HepG2 (cell line): ENCODE measurements at regions not wholly inside any gene's neighbourhood (a gene's known extent, or its start where the extent isn't known, plus 50 kb on each side); places are given as distances from the start of the nearest gene placed in this dataset.

Source experiments
- CBX1 ChIP-seq: IDR thresholded peaks from one replicate; pipeline ENCODE4 v1.6.1; 2016; ENCODE audit warnings: antibody characterized with exemption, low read depth
- DBP ChIP-seq: sonication (generic); formaldehyde crosslinking; IDR thresholded peaks from 2 replicates; pipeline ENCODE4 v1.4.0; 2020; ENCODE audit warnings: missing genetic modification reagents; ENCODE audit errors: not compliant biosample characterization
- DNMT3B ChIP-seq: conservative IDR thresholded peaks from 2 replicates; pipeline ENCODE4 v1.6.1; 2016; ENCODE audit warnings: missing biosample characterization, control low read depth
- ETV6 ChIP-seq: sonication (generic); formaldehyde crosslinking; conservative IDR thresholded peaks from 2 replicates; pipeline ENCODE4 v1.4.0; 2020; ENCODE audit warnings: missing genetic modification reagents
- FOXO4 ChIP-seq: sonication (generic); formaldehyde crosslinking; conservative IDR thresholded peaks from 2 replicates; pipeline ENCODE4 v1.8.1; 2023; ENCODE audit warnings: missing genetic modification reagents
- KIAA2018 ChIP-seq: sonication (generic); formaldehyde crosslinking; IDR thresholded peaks from 2 replicates; pipeline ENCODE4 v1.5.0; 2020; ENCODE audit warnings: mild to moderate bottlenecking, missing genetic modification reagents, borderline replicate concordance
- MXD3 ChIP-seq: IDR thresholded peaks from 2 replicates; pipeline ENCODE4 v1.6.1; 2016; ENCODE audit warnings: mild to moderate bottlenecking, missing biosample characterization, missing genetic modification reagents
- MZF1 ChIP-seq: sonication (generic); formaldehyde crosslinking; IDR thresholded peaks from 2 replicates; pipeline ENCODE4 v1.8.1; 2023; ENCODE audit warnings: mild to moderate bottlenecking, missing genetic modification reagents, borderline replicate concordance
- POLR2AphosphoS5 ChIP-seq: IDR thresholded peaks from 2 replicates; pipeline ENCODE4 v1.6.1; 2012; ENCODE audit warnings: low read depth, low read length
- TEAD3 ChIP-seq: optimal IDR thresholded peaks from 2 replicates; pipeline ENCODE3; 2016; ENCODE audit warnings: borderline replicate concordance
- TRIM24 ChIP-seq: sonication (generic); formaldehyde crosslinking; IDR thresholded peaks from 2 replicates; pipeline ENCODE4 v1.8.0; 2022; ENCODE audit warnings: mild to moderate bottlenecking, missing genetic modification reagents
- ZNF33B ChIP-seq: sonication (generic); formaldehyde crosslinking; IDR thresholded peaks from 2 replicates; pipeline ENCODE4 v1.5.1; 2020; ENCODE audit warnings: mild to moderate bottlenecking, missing genetic modification reagents

GRCh38 chr4:105058177-105058812 lies 88.4 kb upstream of the TET2 start (continued):
- no peak for TF ChIP-seq MXD3 (CRISPR knock-in tag)
- no peak for TF ChIP-seq TRIM24 (CRISPR knock-in tag)
- TF ChIP-seq ETV6 (CRISPR knock-in tag) = no peak
- TF ChIP-seq FOXO4 (CRISPR knock-in tag) = no peak
- no peak for TF ChIP-seq DNMT3B
- no peak for TF ChIP-seq POLR2AphosphoS5
- no peak for TF ChIP-seq MZF1 (CRISPR knock-in tag)
- TF ChIP-seq CBX1 = no peak
- no peak for TF ChIP-seq DBP (CRISPR knock-in tag)
- no peak for TF ChIP-seq ZNF33B
- no peak for TF ChIP-seq TEAD3 (CRISPR knock-in tag)
- TF ChIP-seq KIAA2018 (CRISPR knock-in tag) = no peak
